ENCODE measurements at regions not wholly inside any gene's neighbourhood (a gene's known extent, or its start where the extent isn't known, plus 50 kb on each side); places are given as distances from the start of the nearest gene placed in this dataset.

DNA sequence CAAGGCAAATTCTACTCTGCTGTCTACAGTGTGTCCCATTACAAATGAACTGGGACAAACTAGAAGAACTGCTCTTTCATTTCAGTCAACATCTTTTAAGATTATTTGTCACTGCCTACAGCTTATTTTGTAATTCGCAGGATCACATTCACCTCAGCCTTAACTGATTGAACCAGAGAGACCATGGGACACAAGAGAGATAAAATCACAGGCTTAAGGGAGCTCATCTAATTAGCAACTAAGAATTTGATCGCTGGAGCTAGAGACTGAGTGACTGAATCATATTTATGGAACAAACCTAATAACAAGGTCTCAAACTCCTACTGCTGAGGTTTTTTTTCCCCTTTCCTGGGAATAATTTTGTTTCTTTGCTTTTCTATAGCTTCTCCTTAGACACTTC, 898.2 kb downstream of the PCDH18 start:
- Histone ChIP-seq H3K79me2 (ENCODE audit: insufficient read depth, low read length) (no peaks in the 10 kb centered on the region), H4K20me1 (ENCODE audit: insufficient read depth, low read length) (no peaks in the 10 kb centered on the region), H3K9ac (ENCODE audit: insufficient read depth, low read length, poor library complexity, severe bottlenecking) (no peak overlapping the region), H3K4me3 (replicated peaks in 1 of 3; ENCODE audit: low read depth in 2 of 3, low read length in 3 of 3) (no peak overlapping the region), H3K36me3 (replicated peaks in 1 of 2; ENCODE audit: control insufficient read depth in 1 of 2, insufficient read depth in 2 of 2, low read length in 2 of 2) (no peaks in the 10 kb centered on the region), H3K4me1 (ENCODE audit: control insufficient read depth in 1 of 2, insufficient read depth in 2 of 2, low read length in 2 of 2) (no peaks in the 10 kb centered on the region), H2AFZ (ENCODE audit: insufficient read depth, low read depth, low read length, poor library complexity, severe bottlenecking) (no peak overlapping the region), H3K27ac (ENCODE audit: low read depth in 1 of 2, low read length in 2 of 2) (no peak overlapping the region), H3K4me2 (replicated peaks; ENCODE audit: extremely low read depth, low read length, poor library complexity, severe bottlenecking) (no peak overlapping the region), H3K9me3 (replicated peaks in 1 of 2; ENCODE audit: control insufficient read depth in 1 of 2, insufficient read depth in 1 of 2, low read length in 2 of 2) (no peaks in the 10 kb centered on the region), H3K27me3 (ENCODE audit: control insufficient read depth in 2 of 2, insufficient read depth in 2 of 2, low read length in 2 of 2) (no peaks in the 10 kb centered on the region)
- no peak for DNase-seq
- peaks cover 0 to 2% (median 0%) of the 10 kb centered on the region in 3 donors for H3K27me3 Mint-ChIP-seq (ENCODE audit: low read depth in 3 of 3)
- H3K4me1 Mint-ChIP-seq, result no peaks in the 10 kb centered on the region
- H3K27ac Mint-ChIP-seq, result no peak overlapping the region
- TF ChIP-seq, protein P1, sequence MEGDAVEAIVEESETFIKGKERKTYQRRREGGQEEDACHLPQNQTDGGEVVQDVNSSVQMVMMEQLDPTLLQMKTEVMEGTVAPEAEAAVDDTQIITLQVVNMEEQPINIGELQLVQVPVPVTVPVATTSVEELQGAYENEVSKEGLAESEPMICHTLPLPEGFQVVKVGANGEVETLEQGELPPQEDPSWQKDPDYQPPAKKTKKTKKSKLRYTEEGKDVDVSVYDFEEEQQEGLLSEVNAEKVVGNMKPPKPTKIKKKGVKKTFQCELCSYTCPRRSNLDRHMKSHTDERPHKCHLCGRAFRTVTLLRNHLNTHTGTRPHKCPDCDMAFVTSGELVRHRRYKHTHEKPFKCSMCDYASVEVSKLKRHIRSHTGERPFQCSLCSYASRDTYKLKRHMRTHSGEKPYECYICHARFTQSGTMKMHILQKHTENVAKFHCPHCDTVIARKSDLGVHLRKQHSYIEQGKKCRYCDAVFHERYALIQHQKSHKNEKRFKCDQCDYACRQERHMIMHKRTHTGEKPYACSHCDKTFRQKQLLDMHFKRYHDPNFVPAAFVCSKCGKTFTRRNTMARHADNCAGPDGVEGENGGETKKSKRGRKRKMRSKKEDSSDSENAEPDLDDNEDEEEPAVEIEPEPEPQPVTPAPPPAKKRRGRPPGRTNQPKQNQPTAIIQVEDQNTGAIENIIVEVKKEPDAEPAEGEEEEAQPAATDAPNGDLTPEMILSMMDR (IDR thresholded peaks at IDR 0.05), result no peak
- intact Hi-C loops (cut with micrococcal nuclease), result no loop called here
- H3K9me3 Mint-ChIP-seq, result peaks cover 0 to 2% (median 0%) of the 10 kb centered on the region in 7 donors
- H3K36me3 Mint-ChIP-seq, result no peaks in the 10 kb centered on the region
- whole genome bisulfite sequencing (ENCODE audit: insufficient coverage), result no CpG with 5 or more reads among the region's 2 CpGs
- no peak overlapping the region for H3K4me3 Mint-ChIP-seq

DNA sequence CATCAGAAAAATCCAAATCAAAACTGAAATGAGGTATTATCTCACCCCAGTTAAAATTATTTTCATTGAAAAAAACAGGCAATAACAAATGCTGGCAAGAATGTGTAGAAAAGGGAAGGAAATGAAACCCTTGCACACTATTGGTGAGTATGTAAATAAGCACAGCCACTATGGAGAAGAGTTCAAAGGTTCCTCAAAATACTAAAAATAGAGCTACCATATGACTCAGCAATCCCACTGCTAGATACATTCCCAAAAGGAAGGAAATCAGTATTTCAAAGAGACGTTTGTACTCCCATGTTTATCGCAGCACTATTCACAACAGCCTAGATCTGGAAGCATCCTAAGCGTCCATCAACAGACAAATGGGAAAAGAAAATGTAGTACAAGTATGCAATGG, 932.4 kb downstream of the PCDH18 start:
- peaks cover 0 to 6% of the 10 kb centered on the region in 2 donors for H3K9me3 ChIP-seq (replicated peaks in 1 of 2; ENCODE audit: control insufficient read depth in 1 of 2, insufficient read depth in 1 of 2, low read length in 2 of 2)
- TF ChIP-seq, protein P1 (IDR thresholded peaks at IDR 0.05), result no peak
- peaks cover 0 to 3% (median 0%) of the 10 kb centered on the region in 3 donors for H3K27me3 Mint-ChIP-seq (ENCODE audit: low read depth in 3 of 3)
- H4K20me1 ChIP-seq (ENCODE audit: insufficient read depth, low read length), result no peaks in the 10 kb centered on the region
- no peak overlapping the region for H3K27ac Mint-ChIP-seq
- intact Hi-C loops (cut with micrococcal nuclease), result no loop called here
- H3K79me2 ChIP-seq (ENCODE audit: insufficient read depth, low read length), result no peaks in the 10 kb centered on the region
- no peak overlapping the region for H3K4me3 Mint-ChIP-seq
- no peaks in the 10 kb centered on the region for H3K4me1 Mint-ChIP-seq
- no peaks in the 10 kb centered on the region for H3K36me3 ChIP-seq (replicated peaks in 1 of 2; ENCODE audit: control insufficient read depth in 1 of 2, insufficient read depth in 2 of 2, low read length in 2 of 2)
- H2AFZ ChIP-seq (ENCODE audit: insufficient read depth, low read depth, low read length, poor library complexity, severe bottlenecking), result no peak overlapping the region
- no peak overlapping the region for H3K27ac ChIP-seq (ENCODE audit: low read depth in 1 of 2, low read length in 2 of 2)
- no peak overlapping the region for H3K4me3 ChIP-seq (replicated peaks in 1 of 3; ENCODE audit: low read depth in 2 of 3, low read length in 3 of 3)
- no CpG with 5 or more reads among the region's 3 CpGs for WGBS (ENCODE audit: insufficient coverage)
- DNase-seq, result no peak
- peaks cover 0 to 7% (median 5%) of the 10 kb centered on the region in 7 donors for H3K9me3 Mint-ChIP-seq
- no peaks in the 10 kb centered on the region for H3K36me3 Mint-ChIP-seq
- H3K4me2 ChIP-seq (replicated peaks; ENCODE audit: extremely low read depth, low read length, poor library complexity, severe bottlenecking), result no peak overlapping the region
- H3K9ac ChIP-seq (ENCODE audit: insufficient read depth, low read length, poor library complexity, severe bottlenecking), result no peak overlapping the region
- H3K27me3 ChIP-seq (ENCODE audit: control insufficient read depth in 2 of 2, insufficient read depth in 2 of 2, low read length in 2 of 2), result no peaks in the 10 kb centered on the region
- no peaks in the 10 kb centered on the region for H3K4me1 ChIP-seq (ENCODE audit: control insufficient read depth in 1 of 2, insufficient read depth in 2 of 2, low read length in 2 of 2)
